Endothelial cell of umbilical vein (primary cell): ENCODE measurements at regions not wholly inside any gene's neighbourhood (a gene's known extent, or its start where the extent isn't known, plus 50 kb on each side); places are given as distances from the start of the nearest gene placed in this dataset.

Experiments used
- BruUV-seq: library from RNA; stranded (reverse); fragments of 400-500 nt; replicated peaks from 2 replicates; lab custom pipeline; 2021; lab: Mats Ljungman, UMichigan
- CTCF ChIA-PET: fragments of 300-600, 350-600 bp; sonication (Branson Sonifier 250); formaldehyde crosslinking; loops from one replicate; lab custom pipeline; 2021; ENCODE audit warnings: antibody characterized with exemption, inconsistent platforms; lab: Charles Lee
- POLR2A ChIA-PET: fragments of 300-600, 350-600 bp; sonication (Branson Sonifier 250); formaldehyde crosslinking; loops from one replicate; lab custom pipeline; 2021; ENCODE audit warnings: antibody characterized with exemption, inconsistent platforms; lab: Charles Lee
- DNase-seq: peaks from one replicate; pipeline ENCODE4 v3.0.0-alpha.2; 2011; ENCODE audit warnings: low read depth, low spot score
- FAIRE-seq: peaks from 2 replicates; lab custom pipeline; 2011; peaks lifted over from hg19 to GRCh38; lab: Jason Lieb, UNC
- H2AFZ ChIP-seq: 2 replicates; pipeline ENCODE4 v1.6.0; 2012; ENCODE audit warnings: low read depth, low read length, control low read depth, inconsistent platforms
- H3K27ac ChIP-seq: 2 replicates; pipeline ENCODE4 v1.5.1; 2011; ENCODE audit warnings: low read depth, mild to moderate bottlenecking, control low read depth, low read length, moderate library complexity; ENCODE audit not compliant: insufficient read depth
- H3K27me3 ChIP-seq, 2 experiments: 2 replicates each; pipeline versions ENCODE4 v1.6.0 to v1.6.1; 2011; ENCODE audit warnings: low read length in 2 of 2, mixed read lengths in 1 of 2; ENCODE audit not compliant: control insufficient read depth in 2 of 2, insufficient read depth in 2 of 2
- H3K36me3 ChIP-seq, 2 experiments: 2 replicates in 1 of 2; 3 replicates in 1 of 2; pipeline ENCODE4 v1.5.1; 2011; ENCODE audit warnings: low read length in 2 of 2, mild to moderate bottlenecking in 1 of 2, moderate library complexity in 1 of 2; ENCODE audit not compliant: control insufficient read depth in 2 of 2, insufficient read depth in 2 of 2; ENCODE audit errors: extremely low read depth in 1 of 2
- H3K4me1 ChIP-seq: 3 replicates; pipeline ENCODE4 v1.5.1; 2011; ENCODE audit warnings: mild to moderate bottlenecking, low read length; ENCODE audit not compliant: control insufficient read depth, insufficient read depth; ENCODE audit errors: extremely low read depth
- H3K4me2 ChIP-seq: 2 replicates; pipeline ENCODE4 v1.6.1; 2011; ENCODE audit warnings: low read length, control low read depth, mixed read lengths; ENCODE audit not compliant: insufficient read depth
- H3K4me3 ChIP-seq, 3 experiments: fragments of 200-600 bp in 1 of 3; sonication (generic), shearing (Covaris generic) in 1 of 3; replicated peaks in 1 of 3; 2 replicates each; pipeline ENCODE4 v1.5.1; 2011 to 2016; ENCODE audit warnings: control low read depth in 3 of 3, low read length in 3 of 3, mild to moderate bottlenecking in 2 of 3, inconsistent platforms in 1 of 3, low read depth in 1 of 3, moderate library complexity in 1 of 3; ENCODE audit not compliant: insufficient read depth in 1 of 3
- H3K79me2 ChIP-seq: 2 replicates; pipeline ENCODE4 v1.6.0; 2012; ENCODE audit warnings: low read length, inconsistent platforms; ENCODE audit not compliant: control insufficient read depth, insufficient read depth
- H3K9ac ChIP-seq: replicated peaks from 2 replicates; pipeline ENCODE3; 2011; ENCODE audit warnings: low read length, control low read depth; ENCODE audit not compliant: insufficient read depth; ENCODE audit errors: extremely low read depth
- H3K9me1 ChIP-seq: replicated peaks from 3 replicates; pipeline ENCODE4 v1.6.0; 2011; ENCODE audit warnings: mild to moderate bottlenecking, low read length; ENCODE audit not compliant: control insufficient read depth, insufficient read depth; ENCODE audit errors: extremely low read depth
- H3K9me3 ChIP-seq: replicated peaks from 2 replicates; pipeline ENCODE4 v1.5.1; 2012; ENCODE audit warnings: low read length, inconsistent platforms; ENCODE audit not compliant: control insufficient read depth, insufficient read depth
- H4K20me1 ChIP-seq: replicated peaks from 2 replicates; pipeline ENCODE3; 2011; ENCODE audit warnings: mild to moderate bottlenecking, low read length; ENCODE audit not compliant: control insufficient read depth, insufficient read depth; ENCODE audit errors: extremely low read depth
- FOS ChIP-seq: IDR thresholded peaks from 2 replicates; pipeline ENCODE4 v1.6.1; 2011; ENCODE audit warnings: mild to moderate bottlenecking, low read length, moderate library complexity, borderline replicate concordance; ENCODE audit not compliant: insufficient read depth
- GATA2 ChIP-seq: IDR thresholded peaks from 2 replicates; pipeline ENCODE4 v1.7.0; 2011; ENCODE audit warnings: low read depth, mild to moderate bottlenecking, moderate library complexity, mixed read lengths, low read length; ENCODE audit not compliant: insufficient read length, insufficient read depth
- JUN ChIP-seq: IDR thresholded peaks from 2 replicates; pipeline ENCODE4 v1.6.1; 2011; ENCODE audit warnings: borderline replicate concordance, low read depth; ENCODE audit not compliant: insufficient read length, insufficient read depth
- MAX ChIP-seq: IDR thresholded peaks from 2 replicates; pipeline ENCODE4 v1.6.1; 2011; ENCODE audit not compliant: insufficient read depth, insufficient read length
- MYC ChIP-seq: IDR thresholded peaks from one replicate; pipeline ENCODE4 v1.6.1; 2011; ENCODE audit warnings: mild to moderate bottlenecking, low read depth, low read length
- POLR2A ChIP-seq: IDR thresholded peaks from 2 replicates; pipeline ENCODE4 v1.6.1; 2012; ENCODE audit warnings: low read depth, mild to moderate bottlenecking, control low read depth, low read length
- dilution Hi-C: fragments of 300-500 bp; cut with MboI; formaldehyde crosslinking; loops from one replicate; pipeline ENCODE4 v1.15.0; 2019; ENCODE audit warnings: low sequenced_read_pairs; ENCODE audit not compliant: extremely low pct_ligation_motif_present
- intact Hi-C: fragments of 100-400 bp; cut with micrococcal nuclease; formaldehyde crosslinking; loops from one replicate; pipeline ENCODE4 v1.10.0; 2022

- BruUV-seq: no TSS peak
- H3K36me3 ChIP-seq: no peaks in the 10 kb centered on the region
- intact Hi-C loops: no loop called here
- no peak for FAIRE-seq
- TF ChIP-seq GATA2 (no peak), MYC (no peak), MAX (no peak), JUN (no peak), POLR2A (no peak)
- H3K27ac ChIP-seq: no peak overlapping the region
- H3K9ac ChIP-seq: no peak overlapping the region
- H3K4me1 ChIP-seq: peaks cover 7% of the 10 kb centered on the region
- no peak overlapping the region for H2AFZ ChIP-seq
- H3K79me2 ChIP-seq: no peaks in the 10 kb centered on the region
- H3K9me1 ChIP-seq: no peaks in the 10 kb centered on the region
- H3K4me2 ChIP-seq: no peak overlapping the region
- CTCF ChIA-PET: no interaction called here
- DNase-seq: no peak
- H3K9me3 ChIP-seq: no peaks in the 10 kb centered on the region
- POLR2A ChIA-PET: no interaction called here
- H4K20me1 ChIP-seq: no peaks in the 10 kb centered on the region
- H3K27me3 ChIP-seq: no peaks in the 10 kb centered on the region
- dilution Hi-C loops: no loop called here
- no peak overlapping the region for H3K4me3 ChIP-seq
Measured at GRCh38 chr2:145140658-145141057, 620.7 kb upstream of the ZEB2 start.

- peaks cover 7% of the 10 kb centered on the region for H3K4me1 ChIP-seq
- H3K36me3 ChIP-seq: no peaks in the 10 kb centered on the region
- dilution Hi-C loops: no loop called here
- CTCF ChIA-PET: no interaction called here
- POLR2A ChIA-PET: no interaction called here
- no peak overlapping the region for H3K9ac ChIP-seq
- H3K9me3 ChIP-seq: no peaks in the 10 kb centered on the region
- peak; percentile 23 for TF ChIP-seq JUN
- TF ChIP-seq GATA2: peak; percentile 68
- no peak for TF ChIP-seq MYC
- peak; percentile 17 for TF ChIP-seq FOS
- H3K4me2 ChIP-seq: peak overlapping the region; percentile 55
- no peaks in the 10 kb centered on the region for H3K27me3 ChIP-seq
- H3K4me3 ChIP-seq: no peak overlapping the region
- no peak overlapping the region for H2AFZ ChIP-seq
- no peaks in the 10 kb centered on the region for H4K20me1 ChIP-seq
- DNase-seq (peak; percentile 75), FAIRE-seq (peak; percentile 70)
- intact Hi-C loops: loop anchor here (5.0 kb wide), 1 partner anchor 616 kb away; the partner anchor contains the start of gene ZEB2
- H3K27ac ChIP-seq: no peak overlapping the region
- no TSS peak for BruUV-seq
- H3K9me1 ChIP-seq: no peaks in the 10 kb centered on the region
- H3K79me2 ChIP-seq: no peaks in the 10 kb centered on the region
Measured at GRCh38 chr2:145138626-145139025, 618.7 kb upstream of the ZEB2 start.
